Activated naive CD4-positive, alpha-beta T cell treated with anti-CD3 and anti-CD28 coated beads, Interleukin-2, amount 50 U/mL, for 72 hours (primary cell): ENCODE measurements at regions not wholly inside any gene's neighbourhood (a gene's known extent, or its start where the extent isn't known, plus 50 kb on each side); places are given as distances from the start of the nearest gene placed in this dataset.

Source experiments
- ATAC-seq, 2 donors: fragments of 150-1000 bp; cut with Tn5 transposase; 2 replicates each; pipeline ENCODE4 v1.10.0; 2021; ENCODE audit warnings: mild to moderate bottlenecking in 2 of 2, moderate library complexity in 2 of 2
- DNase-seq, 2 donors: peaks; one replicate each; pipeline ENCODE4 v3.0.0; 2021 to 2022; ENCODE audit warnings: low spot score in 2 of 2
- H3K27ac Mint-ChIP-seq, 2 donors: one replicate each; pipeline ENCODE4 v1.8.0; 2022; ENCODE audit warnings: mild to moderate bottlenecking in 2 of 2, mixed read lengths in 2 of 2
- H3K36me3 Mint-ChIP-seq, 2 donors: one replicate each; pipeline ENCODE4 v1.8.0; 2022; ENCODE audit warnings: mixed read lengths in 2 of 2
- H3K9me3 Mint-ChIP-seq, 2 donors: one replicate each; pipeline ENCODE4 v1.8.0; 2022; ENCODE audit warnings: mixed read lengths in 2 of 2

- H3K27ac Mint-ChIP-seq, result no peak overlapping the region
- H3K36me3 Mint-ChIP-seq, result no peaks in the 10 kb centered on the region
- no peak for DNase-seq
- no peaks in the 10 kb centered on the region for H3K9me3 Mint-ChIP-seq
- no peak for ATAC-seq
Observed at GRCh38 chr2:60695793-60696192, 60.3 kb upstream of the PAPOLG start.

- no peak for ATAC-seq
- Mint-ChIP-seq H3K27ac (no peak overlapping the region), H3K9me3 (no peaks in the 10 kb centered on the region), H3K36me3 (no peaks in the 10 kb centered on the region)
- no peak for DNase-seq
Observed at GRCh38 chr2:60699617-60700016, 56.5 kb upstream of the PAPOLG start.

- ATAC-seq, result no peak
- no peak for DNase-seq
- Mint-ChIP-seq H3K9me3 (no peaks in the 10 kb centered on the region), H3K36me3 (no peaks in the 10 kb centered on the region), H3K27ac (no peak overlapping the region)
Observed at GRCh38 chr2:60706021-60706420, 50.0 kb upstream of the PAPOLG start.
